GM10847 (cell line): ENCODE measurements at regions not wholly inside any gene's neighbourhood (a gene's known extent, or its start where the extent isn't known, plus 50 kb on each side); places are given as distances from the start of the nearest gene placed in this dataset.

ENCODE experiments used
- POLR2A ChIP-seq: IDR thresholded peaks from 2 replicates; pipeline ENCODE4 v1.6.1; 2011; ENCODE audit not compliant: insufficient read length; ENCODE audit errors: extremely low read depth

DNA sequence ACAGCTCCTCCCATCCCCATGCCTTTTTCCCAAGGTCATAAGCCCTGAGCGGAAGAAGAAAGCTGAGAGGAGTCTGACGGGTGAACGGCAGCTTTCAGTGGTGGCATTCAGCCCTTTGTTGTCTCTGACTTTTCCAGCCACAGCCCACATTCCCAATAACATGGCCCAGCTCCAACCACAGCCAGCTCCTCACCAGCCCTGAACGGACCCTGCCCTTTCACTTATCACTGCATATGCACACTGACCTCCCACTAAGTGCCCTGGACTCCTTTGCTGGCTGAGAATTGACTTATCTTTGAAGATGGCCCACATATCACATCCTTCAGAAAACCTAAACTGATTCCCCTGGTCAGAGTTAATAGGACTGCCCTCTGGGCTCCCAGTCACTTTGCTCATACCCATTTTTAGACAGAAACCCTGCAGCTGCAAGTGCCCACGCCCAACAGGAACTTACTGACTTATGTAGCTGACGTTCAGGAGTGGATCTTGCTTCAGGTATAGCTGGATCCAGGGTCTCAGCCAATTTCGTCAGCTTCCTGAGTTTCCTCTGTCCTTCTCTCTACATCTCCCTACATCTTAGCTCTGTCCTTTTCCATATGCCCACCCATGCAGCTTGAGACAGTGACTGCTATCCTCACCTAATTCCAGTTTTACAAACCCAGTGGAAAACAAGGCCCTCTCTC lies 348.5 kb upstream of the PROK2 start:
- TF ChIP-seq POLR2A = no peak

DNA sequence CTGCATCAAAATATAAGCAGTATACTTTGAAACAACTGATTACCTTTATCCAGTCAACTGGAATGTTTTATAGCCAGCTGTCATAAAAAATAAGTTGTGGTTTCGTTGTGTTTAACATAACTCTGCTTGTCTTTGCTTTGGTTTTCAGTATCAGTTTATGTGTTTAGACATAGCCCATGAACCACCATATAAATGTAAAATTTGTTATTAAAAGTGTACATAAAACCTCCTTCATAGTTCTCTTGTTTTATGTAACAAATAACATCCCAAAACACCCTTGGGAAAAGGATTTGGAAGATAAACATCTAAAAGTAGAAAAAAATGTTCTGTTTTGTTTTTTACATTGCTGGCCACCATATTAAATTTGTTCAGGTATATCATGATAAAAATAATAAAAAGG lies 347.0 kb upstream of the PROK2 start:
- TF ChIP-seq POLR2A = no peak

DNA sequence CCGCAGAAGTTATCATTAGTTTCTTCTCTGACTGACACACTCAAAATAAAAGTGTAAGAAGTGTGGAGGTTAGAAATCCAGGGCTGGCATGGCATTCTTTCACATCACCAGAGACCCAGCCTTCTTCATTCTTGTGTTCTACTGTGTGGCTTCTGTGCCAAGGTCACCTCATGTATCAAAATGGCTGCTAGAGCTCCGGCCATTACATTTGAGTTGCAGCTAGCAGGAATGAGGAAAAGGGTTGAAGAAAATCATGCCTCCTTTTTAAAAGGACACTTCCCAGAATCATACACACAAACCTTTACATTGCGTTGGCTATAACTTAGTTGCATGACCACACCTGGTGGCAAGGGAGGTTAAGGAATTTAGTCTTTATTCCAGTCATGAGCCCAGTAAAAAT lies 345.6 kb upstream of the PROK2 start:
- TF ChIP-seq POLR2A = no peak

DNA sequence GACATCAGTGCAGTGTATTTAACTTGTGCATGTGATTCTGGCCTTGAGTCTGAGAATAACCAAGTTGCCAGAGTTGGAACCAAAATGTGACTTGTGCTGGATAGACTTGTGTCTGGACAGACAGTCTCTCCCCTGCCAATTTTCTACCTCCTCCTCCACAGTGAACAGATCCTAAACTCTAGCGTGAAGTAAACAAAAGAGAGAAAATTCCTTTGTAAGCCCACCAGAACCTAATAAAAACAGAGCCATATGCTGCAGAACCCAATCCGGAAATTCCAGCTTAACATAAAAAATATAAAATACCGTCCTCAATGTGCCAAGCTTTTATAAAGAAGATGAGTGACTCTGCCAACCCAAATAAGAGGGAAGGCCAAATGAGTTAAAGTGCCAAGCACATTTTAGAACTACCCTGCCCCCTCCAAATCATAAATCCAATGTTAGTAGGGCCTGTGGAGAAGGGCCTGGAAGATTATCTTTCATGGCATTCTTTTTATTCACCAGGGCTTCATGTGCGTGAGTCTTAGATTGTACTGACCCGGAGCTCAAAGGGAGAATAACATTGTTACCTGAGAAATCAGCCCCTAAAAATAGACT lies 344.6 kb upstream of the PROK2 start:
- TF ChIP-seq POLR2A = no peak

DNA sequence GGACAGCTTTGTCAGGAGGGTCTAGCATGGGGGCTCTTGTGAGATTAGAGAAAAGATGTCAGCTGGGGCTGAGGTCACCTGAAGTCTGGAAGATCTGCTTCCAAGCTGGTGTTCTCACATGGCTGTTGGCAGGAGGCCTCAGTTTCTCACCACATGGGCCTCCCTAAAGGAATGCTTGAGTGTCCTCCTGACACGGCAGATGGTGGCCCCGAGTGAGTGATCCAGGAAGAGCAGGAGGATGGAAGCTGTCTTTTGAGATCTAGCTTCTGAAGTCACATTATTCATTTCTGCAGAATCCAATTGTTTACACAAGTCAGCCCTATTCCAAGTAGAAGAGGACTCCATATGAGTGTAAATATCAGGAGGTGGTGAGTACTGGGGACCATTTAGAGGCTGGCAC lies 344.0 kb upstream of the PROK2 start:
- TF ChIP-seq POLR2A = no peak

DNA sequence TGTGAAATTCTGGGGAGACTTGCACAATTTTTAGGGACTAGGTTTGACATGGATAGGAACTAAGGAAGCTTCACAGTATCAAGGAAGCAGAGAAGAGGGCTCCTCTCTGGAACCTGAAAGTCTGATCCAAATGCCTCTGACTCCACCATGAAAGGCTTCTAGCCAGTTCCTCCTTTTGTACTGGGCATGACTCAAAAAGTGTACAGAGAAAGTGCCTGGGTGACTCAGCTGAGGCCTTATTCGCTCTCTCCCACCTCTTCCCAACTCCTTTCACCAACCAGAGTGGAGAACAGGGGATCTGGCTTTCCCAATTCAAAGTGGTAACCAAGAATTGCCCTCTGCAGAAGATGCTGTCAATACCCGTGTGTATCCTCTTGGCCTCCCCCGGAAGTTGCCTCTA lies 342.9 kb upstream of the PROK2 start:
- TF ChIP-seq POLR2A = no peak

DNA sequence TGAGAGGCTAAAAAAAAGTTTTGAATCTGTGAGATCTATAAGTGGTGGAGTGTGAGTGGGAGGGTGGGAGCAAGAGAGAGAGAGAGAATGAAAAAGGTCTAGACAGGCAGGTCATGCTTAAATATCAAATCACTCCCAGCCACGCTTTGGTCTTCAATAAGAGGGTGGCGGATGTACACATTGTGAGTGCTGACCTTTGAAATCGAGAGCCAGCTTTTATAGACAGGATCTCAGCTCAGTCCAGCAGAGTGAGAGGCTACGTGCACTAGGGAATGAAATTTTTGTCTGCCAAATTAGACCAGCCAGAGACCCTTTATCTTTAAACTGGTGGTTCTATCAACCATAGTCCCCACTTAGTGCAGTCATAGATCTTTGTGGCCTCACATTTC lies 342.3 kb upstream of the PROK2 start:
- no peak for TF ChIP-seq POLR2A

DNA sequence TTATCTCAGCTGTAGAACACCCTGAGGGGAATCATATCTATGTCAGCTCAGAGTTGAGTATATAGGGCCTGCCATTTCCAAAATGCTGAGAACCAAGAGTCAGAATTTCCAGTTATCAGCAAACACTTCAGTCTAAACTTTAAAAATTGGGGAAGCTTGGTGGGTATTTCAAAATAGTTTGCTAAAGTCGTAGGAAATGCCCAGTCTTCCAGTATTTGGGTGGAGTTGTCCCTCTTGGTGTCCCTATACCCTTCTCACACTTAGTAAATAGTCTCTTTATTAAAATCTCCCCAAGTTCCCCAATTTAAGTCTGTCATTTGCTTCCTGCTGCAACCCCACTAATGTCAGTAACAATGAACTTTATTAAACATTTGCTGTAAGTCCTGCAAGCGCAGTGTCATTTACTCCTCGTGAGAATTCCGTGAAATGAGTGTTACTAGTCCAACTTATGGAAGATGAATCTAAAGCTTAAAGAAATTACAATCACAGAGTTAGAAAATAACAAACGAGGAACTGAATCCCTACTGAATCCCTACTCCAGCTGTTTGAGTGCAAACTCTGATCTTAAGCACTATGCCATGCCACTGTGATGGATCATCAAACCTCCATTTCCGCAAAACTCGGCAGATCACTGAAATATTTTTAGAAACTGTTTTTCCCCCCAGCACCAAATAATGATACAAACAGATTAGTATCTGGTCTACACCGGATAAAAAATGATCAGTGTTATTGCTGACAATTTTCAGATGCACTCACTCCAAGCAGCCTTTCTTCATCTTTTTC lies 341.7 kb upstream of the PROK2 start:
- TF ChIP-seq POLR2A = no peak

DNA sequence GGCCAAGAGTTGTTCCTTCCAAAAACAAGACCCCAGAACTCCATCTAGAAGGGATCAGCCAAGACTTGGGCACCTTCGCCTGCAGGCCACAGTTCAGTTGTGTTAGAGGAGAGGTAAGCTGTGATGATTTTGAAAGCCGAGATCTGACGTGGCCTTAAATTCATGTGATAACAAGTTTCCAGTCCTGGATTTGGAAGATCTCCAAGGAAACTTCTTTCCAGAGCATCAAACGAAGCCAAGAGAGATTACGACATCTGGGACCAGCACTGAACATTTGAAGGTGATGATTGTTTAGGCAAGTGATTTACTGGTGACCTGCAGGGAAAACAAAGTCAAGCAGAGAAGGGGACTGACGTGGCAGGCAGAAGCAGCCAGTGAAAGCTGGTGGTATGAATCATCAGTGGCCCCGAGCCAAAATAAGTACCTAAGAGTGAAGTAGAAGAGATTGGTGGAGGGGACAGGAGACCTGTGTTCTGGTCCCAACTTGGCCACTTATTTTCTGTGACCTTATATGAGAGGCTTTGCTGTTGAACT lies 339.0 kb upstream of the PROK2 start:
- TF ChIP-seq POLR2A = no peak

DNA sequence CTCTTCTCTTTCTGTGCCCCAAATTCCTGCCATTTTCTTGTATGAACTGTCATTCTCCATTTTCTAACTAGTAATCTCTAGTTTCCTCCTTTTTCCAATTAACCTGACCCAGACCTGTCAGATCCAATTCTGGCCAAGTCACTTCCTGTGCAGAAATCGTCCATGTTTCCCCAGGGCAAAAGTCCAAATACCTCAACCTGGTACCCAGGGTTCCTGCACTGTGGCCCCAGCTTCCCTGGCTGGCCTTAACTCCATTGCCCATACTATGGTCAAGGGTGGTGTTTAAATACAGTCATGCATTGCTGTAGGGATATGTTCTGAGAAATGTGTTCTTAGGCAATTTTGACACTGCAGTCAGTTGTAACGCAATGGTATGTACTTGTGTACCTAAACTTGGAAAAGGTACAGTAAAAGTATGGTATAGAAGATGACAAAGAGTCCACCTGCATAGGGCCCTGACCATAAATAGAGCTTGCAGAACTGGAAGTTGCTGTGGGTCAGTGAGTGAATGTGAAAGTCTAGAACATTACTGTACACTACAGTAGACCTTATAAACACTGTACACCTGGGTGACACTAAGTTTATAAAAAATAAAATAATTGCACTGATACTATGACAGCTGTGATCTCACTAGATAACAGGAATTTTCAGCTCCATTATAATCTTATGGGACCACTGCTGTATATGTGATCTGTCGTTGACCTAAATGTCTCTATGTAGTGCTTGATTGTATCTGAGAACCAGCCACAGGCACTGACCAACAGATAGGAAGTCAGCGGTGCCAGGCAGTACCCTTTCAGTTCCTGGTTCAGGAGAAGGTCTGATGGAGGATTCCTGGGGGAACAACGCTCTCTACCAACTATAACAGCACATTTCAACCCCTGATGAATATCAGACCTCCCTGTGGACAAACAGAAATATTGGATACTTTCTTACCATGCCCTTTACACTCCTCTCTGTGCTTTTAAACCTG lies 336.1 kb upstream of the PROK2 start:
- TF ChIP-seq POLR2A = no peak

DNA sequence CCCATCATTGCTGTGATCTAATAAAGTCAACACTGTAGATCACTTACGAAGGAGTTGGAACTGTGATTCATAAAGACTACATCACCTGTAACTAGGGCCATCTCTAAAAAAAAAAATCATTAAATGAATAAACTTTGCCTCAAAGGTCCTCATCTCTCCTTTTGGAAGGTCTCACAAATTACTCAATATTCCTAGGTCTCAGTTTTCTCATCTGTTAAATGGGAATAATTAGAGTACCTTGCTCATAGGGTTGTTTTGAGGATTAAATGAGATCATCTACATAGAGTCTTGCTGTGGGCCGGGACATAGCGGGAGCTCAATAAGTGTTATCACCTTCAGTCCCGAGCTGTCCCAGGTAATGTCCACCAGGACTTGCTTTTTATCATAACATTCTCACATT lies 335.1 kb upstream of the PROK2 start:
- TF ChIP-seq POLR2A = no peak

DNA sequence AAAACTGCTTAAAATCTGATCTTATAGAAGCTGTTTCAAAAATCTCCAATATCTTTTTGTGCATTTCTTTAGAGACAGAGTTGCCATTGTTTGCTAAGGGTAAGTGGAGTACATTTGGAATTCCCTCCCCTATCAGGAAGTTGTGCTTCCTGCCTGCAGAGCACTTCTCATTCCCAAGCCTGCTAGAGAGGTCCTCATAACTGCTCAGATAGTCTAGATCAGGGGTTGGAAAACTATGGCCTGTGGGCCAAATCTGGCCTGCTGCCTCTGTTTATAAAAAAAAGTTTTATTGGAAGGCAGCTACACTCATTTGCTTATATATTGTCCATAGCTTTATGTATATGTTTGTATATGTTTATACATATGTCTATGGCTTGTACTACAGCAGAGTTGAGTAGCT lies 333.7 kb upstream of the PROK2 start:
- no peak for TF ChIP-seq POLR2A

DNA sequence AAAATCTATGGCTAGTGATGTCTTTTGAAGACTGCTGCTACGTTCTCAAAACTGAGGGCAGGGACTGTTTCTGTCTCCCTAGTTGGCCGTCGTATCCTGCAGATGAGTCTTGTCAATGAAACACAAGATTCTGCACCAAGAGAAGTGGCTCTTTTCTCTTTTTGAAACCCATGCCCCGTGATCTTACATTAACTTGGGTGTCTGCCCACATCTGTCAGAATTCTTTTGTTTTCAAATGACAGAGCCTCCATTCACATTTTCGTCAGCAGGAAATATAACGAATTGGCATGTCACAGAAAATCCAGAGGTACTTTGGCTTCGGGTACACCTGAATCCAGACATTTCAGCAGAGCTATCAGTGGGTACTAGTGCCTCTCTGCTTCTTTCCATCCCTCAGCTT lies 331.3 kb upstream of the PROK2 start:
- TF ChIP-seq POLR2A = no peak

DNA sequence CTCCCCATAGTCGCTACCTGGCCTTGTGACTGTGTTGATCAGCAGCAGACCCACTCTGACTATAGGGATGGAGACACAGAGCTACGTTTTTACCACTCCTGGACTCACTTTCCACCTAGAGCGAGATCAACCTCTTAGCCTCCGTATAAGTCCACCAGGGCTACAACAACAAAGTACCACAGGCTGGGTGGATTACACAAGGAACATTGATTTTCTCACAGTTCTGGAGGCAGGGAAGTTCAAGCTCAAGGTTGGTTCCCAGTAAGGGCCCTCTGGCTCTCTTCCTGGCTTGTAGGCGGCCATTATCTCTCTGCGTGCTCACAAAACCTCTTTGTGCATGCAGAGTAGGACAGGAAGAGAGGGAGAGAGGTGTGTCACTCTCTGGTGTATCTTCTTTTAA lies 330.4 kb upstream of the PROK2 start:
- TF ChIP-seq POLR2A = no peak

DNA sequence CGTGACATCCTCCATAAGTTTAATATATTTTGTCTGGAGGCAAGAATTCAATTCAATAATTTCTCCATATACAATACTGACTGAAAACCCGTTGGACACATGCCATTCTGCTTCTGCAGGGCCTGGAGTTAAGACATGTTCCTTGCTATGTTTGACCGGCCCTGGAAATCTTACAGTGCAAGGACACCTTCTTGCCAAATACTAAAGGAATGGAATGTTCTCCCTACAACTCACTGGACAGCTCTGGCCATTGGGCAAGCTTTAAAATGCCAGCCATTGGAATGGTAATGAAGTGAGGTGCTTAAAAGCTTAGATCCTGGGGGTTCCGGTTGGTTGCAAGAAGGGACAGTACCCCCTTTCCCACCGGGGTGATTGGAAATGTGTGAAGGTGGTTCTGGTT lies 329.8 kb upstream of the PROK2 start:
- no peak for TF ChIP-seq POLR2A
